NCI-H82 treated with DMSO at 0.1 percent for 48 hours (cell line): ENCODE measurements at regions not wholly inside any gene's neighbourhood (a gene's known extent, or its start where the extent isn't known, plus 50 kb on each side); places are given as distances from the start of the nearest gene placed in this dataset.

ENCODE experiments used
- DNase-seq: peaks from one replicate; lab custom pipeline; 2025; ENCODE audit not compliant: unreplicated experiment; lab: John Stamatoyannopoulos, UW

DNA sequence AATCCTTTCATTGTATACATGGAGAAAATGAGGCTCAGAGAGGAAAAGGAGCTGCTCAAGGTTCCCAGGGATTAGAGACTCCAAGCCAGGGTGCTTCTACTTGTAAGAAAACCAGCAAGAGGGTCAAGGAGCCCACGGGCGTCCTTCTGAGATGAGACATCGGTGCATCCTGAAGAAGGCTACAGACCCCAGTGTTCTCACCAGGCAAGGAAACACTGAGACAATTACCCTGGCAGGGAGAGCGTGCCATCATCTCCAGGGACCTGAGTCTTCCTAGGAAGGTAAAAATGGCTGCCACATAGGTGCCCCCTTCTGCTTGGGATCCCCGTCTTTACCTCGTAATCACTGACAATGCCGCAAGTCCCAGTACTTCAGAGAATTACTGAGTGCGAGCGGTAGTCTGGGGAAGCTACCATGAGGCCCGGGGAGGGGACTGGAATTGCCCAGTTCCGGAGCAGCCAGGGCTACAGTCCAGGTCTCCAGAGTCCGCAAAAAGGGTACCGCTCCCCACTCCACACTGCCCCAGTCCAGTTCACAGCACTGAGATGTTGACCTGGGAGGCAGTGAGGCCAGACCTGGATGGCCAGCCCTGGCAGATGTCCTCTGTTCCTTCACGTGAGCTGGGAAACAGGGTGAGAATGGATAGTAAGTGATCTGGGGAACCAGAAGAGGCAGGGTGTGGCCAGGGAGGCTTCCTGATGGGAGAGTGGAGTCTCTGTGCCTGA is 164.7 kb upstream of the SMAD3 start:
- no peak for DNase-seq

DNA sequence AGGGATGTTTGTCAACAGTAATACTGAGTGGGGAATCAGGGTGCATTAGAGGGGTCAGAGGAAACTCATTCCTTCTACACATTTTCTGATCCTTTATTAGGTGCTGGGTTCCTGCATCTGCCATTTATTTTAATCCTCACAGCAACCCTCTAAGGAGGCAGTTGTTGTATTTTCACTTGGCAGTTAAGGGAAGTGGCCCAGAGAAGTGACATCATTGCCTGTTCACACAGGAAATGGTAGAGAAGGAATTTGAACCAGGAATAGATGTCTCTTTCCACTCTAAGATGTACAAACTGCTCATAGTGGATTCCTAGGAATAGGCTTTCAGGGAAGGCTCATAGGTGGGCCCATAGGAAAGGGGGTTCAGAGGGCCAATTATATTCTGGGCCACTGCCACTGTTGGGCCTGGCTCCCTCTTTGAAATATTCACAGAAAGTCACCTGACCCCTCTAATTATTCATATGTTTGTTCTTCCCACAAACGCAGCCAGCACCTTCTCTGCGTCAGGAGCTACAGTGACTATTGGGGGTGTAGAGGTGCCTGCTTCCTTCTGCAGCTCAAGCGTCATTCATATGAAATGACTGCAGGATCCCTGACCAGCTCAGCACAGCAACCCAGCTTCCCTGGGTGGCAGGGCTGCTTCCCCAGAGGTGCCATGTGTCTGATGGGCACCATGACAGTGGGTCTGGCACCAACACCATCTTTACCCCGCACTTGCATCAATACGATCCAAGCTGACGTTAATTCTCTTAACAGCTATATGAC is 163.9 kb upstream of the SMAD3 start:
- no peak for DNase-seq

GRCh38 chr15:66905185-66905584 is 160.2 kb upstream of the SMAD3 start:
- no peak for DNase-seq

- DNase-seq, result no peak
Observed at GRCh38 chr15:66905954-66906353, 159.4 kb upstream of the SMAD3 start.

- peak; percentile 36 for DNase-seq
Observed at GRCh38 chr15:66906668-66907614, 158.5 kb upstream of the SMAD3 start.

DNA sequence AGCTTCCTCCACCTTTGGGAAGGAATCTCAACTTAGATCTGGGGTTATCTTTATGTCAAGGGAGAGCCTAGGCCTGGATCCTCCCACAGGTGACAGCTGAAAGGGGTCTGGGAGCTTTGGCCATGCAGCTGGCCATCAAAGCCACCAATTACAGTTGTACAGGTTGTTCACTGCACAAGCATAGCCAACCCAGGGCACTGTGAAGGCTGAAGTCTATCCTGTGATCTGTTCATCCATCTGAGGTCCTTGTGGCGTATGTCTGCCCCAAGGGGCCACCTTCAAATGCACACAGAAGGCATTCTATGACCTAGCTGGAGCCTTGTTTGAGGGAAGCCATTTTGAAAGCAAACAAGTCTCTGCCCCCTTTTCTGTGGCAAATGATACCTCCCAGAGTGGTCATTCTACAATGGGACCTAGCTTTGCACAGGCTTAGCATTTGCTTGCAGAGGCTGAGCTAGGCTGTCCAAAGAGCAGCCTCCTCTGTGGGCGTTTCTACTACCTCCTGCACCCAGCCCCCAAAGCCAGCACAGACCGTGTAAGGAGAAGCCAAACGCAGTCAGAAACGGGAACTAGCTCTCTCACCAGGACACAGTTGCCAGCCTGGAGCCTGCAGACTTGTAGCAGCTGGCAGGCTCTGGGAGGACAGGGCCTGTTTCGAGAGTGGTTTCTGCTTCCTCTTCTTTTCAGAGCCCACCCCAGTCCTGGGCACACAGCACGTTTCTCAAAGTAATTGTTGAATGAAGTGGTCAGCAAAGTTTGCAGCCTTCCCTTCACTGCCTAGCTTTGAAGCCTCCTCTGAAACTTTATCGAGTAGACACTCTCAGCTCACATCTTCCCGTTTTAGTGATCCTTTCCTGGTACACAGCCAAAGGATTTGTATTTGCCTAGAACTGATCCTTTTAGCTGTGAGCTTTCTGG is 157.3 kb upstream of the SMAD3 start:
- DNase-seq, result peak; percentile 43

- no peak for DNase-seq
Observed at GRCh38 chr15:66908744-66909095, 156.7 kb upstream of the SMAD3 start.

- no peak for DNase-seq
Observed at GRCh38 chr15:66909381-66909890, 156.0 kb upstream of the SMAD3 start.

DNA sequence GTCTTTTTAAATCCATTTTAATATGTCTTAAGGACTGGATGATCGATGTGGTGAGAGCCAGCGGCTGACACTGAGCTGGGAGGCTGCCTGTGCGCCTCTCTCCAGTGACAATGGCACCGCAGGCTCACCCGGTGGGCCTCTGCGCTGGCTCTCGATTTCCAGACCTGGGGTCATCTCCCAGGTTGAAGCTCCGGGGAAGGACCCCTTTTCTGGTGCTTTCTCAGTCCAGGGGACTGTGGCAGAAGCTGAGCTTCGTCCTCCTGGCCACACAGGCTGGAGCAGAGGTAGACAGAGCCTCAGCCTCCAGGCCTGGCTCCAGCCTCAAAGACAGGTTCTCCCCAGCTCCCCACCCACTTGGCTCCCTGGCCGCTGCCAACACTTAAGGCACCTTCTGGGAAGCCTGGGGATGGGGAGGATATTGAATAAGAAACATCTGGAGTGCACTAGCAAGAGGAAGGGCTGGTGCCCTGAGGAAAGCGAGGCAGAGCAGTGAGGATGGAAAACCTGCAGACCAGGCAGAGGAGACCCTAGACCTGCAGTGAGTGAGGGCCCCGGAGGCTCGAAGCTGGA is 154.2 kb upstream of the SMAD3 start:
- no peak for DNase-seq

- DNase-seq, result no peak
Observed at GRCh38 chr15:66912001-66912400, 153.4 kb upstream of the SMAD3 start.

GRCh38 chr15:66912441-66912840 is 153.0 kb upstream of the SMAD3 start:
- no peak for DNase-seq

GRCh38 chr15:66917904-66918448 is 147.4 kb upstream of the SMAD3 start:
- no peak for DNase-seq

GRCh38 chr15:66919421-66919820 is 146.0 kb upstream of the SMAD3 start:
- no peak for DNase-seq

DNA sequence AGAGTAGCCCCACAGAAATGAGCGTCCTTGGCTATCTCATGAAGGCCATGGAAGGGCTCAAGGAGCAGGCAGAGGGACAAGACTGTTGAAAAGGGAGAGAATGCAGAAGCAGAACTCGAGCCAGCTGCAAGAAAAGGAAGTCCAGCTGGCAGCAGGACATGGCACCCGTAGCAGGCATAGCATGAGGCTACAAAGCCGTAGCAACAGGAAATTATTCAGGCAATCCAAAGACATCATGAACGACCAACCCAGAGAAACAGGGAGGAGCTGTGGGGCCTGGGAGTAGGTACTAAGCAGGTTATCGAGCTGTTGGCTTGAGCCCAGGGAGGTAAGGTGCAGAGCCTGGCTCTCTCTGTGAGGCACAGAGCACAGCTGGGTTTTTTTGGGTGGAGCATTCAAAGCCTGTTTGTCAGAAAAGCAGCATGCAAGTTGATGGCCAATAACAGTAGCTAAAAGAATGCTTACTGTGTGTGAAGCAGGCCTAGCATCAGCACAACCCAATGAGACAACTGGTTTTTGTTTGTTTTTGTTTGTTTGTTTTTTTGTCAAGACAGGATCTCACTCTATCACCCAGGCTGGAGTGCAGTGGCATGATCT is 144.0 kb upstream of the SMAD3 start:
- no peak for DNase-seq

DNA sequence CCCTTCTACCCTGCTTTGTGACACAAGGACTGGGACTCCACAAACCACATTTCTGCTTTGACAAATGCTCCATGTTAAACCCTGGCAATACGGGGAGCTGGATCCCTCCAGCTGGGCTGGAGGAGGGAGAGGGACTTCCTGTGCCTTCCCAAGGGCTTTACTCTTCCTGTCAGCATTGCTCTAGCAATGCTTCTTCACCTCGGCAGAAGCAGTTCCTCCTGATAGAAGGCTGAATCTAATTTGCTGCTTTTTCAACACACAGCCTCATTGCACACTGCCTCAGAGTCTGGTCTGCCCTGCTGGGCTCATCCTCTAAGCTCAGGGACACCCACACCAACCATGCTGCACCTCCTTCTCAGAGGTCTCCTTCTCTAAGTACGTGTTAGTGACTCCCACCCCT is 142.8 kb upstream of the SMAD3 start:
- no peak for DNase-seq

DNA sequence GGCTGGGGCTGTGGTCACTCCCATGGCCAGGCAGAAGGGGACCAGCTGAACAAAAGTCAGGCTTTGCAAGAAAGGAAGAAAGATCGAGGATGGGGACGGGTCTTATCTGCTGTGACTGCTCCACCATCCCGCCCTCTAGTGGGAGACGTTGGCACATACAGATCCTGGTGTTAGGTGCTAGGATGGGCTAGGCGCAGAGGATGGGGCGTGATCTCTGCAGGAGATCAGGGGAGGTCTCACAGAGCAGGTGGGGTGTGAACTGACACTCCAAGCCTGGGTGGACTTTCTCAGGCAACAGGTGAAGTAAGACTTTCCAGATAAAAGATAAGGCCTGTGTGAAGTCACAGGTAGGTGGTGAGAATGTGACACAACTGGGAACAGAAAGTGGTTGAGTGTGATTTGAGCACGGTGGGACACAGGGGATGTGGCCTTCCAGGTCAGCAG is 141.9 kb upstream of the SMAD3 start:
- peak; percentile 22 for DNase-seq

DNA sequence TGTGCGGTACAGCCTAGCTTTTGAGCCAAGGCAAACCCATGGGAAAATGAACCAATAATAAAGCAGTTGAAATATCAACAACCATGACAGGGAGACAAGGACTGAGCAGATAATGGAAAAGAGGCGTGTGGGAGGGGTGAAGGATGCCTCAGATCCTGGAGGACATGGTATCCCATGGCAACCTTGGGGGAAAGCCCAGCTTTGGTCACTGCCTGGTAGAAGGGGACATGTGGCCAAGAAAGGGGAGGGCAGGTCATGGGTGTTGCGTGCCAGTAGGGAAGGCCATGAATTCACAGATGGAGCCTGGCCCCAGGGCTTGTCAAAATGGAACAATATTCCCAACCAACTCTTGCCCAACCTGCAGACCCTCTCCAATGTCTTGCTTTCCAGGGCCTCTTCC is 140.5 kb upstream of the SMAD3 start:
- no peak for DNase-seq

DNA sequence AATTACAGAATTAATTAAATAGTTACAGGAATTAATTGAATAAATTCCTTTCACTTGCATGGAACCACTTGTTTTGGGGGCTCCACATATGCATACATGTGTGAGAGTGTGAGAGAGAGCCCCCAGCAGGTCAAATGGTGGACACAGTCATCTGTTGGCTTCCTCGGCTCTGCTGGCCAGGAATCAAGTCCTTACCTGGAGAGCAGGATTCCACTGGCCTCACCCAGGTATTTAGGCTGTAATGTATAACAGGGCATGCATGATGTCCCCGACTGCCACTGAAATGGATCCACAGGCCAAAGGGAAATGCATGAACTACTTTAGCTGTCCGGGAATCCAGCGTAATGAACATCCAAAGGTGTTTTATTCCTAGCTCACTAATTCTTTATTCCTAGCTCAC is 139.7 kb upstream of the SMAD3 start:
- no peak for DNase-seq
